ENCODE measurements at regions not wholly inside any gene's neighbourhood (a gene's known extent, or its start where the extent isn't known, plus 50 kb on each side); places are given as distances from the start of the nearest gene placed in this dataset.
"Not testable (repeated sequence)": the region's sequence is repeated elsewhere in the genome, so short reads cannot be mapped to it uniquely, and the experiment has no call there.

GRCh38 chr2:136324966-136325365 lies 207.0 kb upstream of the CXCR4 start:
- no peak for DNase-seq

GRCh38 chr2:136323935-136324334 lies 206.0 kb upstream of the CXCR4 start:
- no peak for DNase-seq

- DNase-seq: no peak
Measured at GRCh38 chr2:136323195-136323594, 205.2 kb upstream of the CXCR4 start.

GRCh38 chr2:136322428-136322827 lies 204.5 kb upstream of the CXCR4 start:
- DNase-seq: no peak

GRCh38 chr2:136319651-136320050 lies 201.7 kb upstream of the CXCR4 start:
- no peak for DNase-seq

GRCh38 chr2:136319237-136319636 lies 201.3 kb upstream of the CXCR4 start:
- no peak for DNase-seq

- no peak for DNase-seq
Measured at GRCh38 chr2:136314240-136314639, 196.3 kb upstream of the CXCR4 start.

GRCh38 chr2:136312568-136312967 lies 194.6 kb upstream of the CXCR4 start:
- DNase-seq: not testable (repeated sequence)

GRCh38 chr2:136310797-136311603 lies 193.1 kb upstream of the CXCR4 start:
- DNase-seq: no peak

- no peak for DNase-seq
Measured at GRCh38 chr2:136310005-136310495, 192.1 kb upstream of the CXCR4 start.

GRCh38 chr2:136308611-136309010 lies 190.7 kb upstream of the CXCR4 start:
- no peak for DNase-seq

- DNase-seq: no peak
Measured at GRCh38 chr2:136306836-136307235, 188.9 kb upstream of the CXCR4 start.

- no peak for DNase-seq
Measured at GRCh38 chr2:136305517-136306192, 187.7 kb upstream of the CXCR4 start.

GRCh38 chr2:136301006-136301405 lies 183.1 kb upstream of the CXCR4 start:
- no peak for DNase-seq

GRCh38 chr2:136298631-136299030 lies 180.7 kb upstream of the CXCR4 start:
- no peak for DNase-seq

- no peak for DNase-seq
Measured at GRCh38 chr2:136297994-136298393, 180.0 kb upstream of the CXCR4 start.

GRCh38 chr2:136297312-136297711 lies 179.4 kb upstream of the CXCR4 start:
- no peak for DNase-seq

GRCh38 chr2:136295168-136295567 lies 177.2 kb upstream of the CXCR4 start:
- no peak for DNase-seq

GRCh38 chr2:136291871-136292270 lies 173.9 kb upstream of the CXCR4 start:
- DNase-seq: no peak

- DNase-seq: no peak
Measured at GRCh38 chr2:136290326-136290725, 172.4 kb upstream of the CXCR4 start.

GRCh38 chr2:136288249-136288648 lies 170.3 kb upstream of the CXCR4 start:
- DNase-seq: no peak

GRCh38 chr2:136286423-136286822 lies 168.5 kb upstream of the CXCR4 start:
- DNase-seq: no peak

Data from left kidney (tissue), 1 donor.